ENCODE measurements at regions not wholly inside any gene's neighbourhood (a gene's known extent, or its start where the extent isn't known, plus 50 kb on each side); places are given as distances from the start of the nearest gene placed in this dataset.

GRCh38 chr4:104302731-104303130 is 192.0 kb downstream of the CXXC4 start:
- TF ChIP-seq CTCF (IDR thresholded peaks at IDR 0.05) (no peak), ZFX (IDR thresholded peaks at IDR 0.05; ENCODE audit: borderline replicate concordance) (no peak)
